NCI-H1048 (cell line): ENCODE measurements at regions not wholly inside any gene's neighbourhood (a gene's known extent, or its start where the extent isn't known, plus 50 kb on each side); places are given as distances from the start of the nearest gene placed in this dataset.

Source experiments
- DNase-seq: peaks from one replicate; lab custom pipeline; 2025; lab: John Stamatoyannopoulos, UW

GRCh38 chr15:95919460-95919859 is 411.0 kb upstream of the NR2F2 start:
- no peak for DNase-seq

GRCh38 chr15:95921404-95921803 is 409.1 kb upstream of the NR2F2 start:
- DNase-seq, result no peak

GRCh38 chr15:95922431-95922830 is 408.1 kb upstream of the NR2F2 start:
- no peak for DNase-seq

GRCh38 chr15:95923792-95924191 is 406.7 kb upstream of the NR2F2 start:
- DNase-seq, result no peak

- DNase-seq, result no peak
Measured at GRCh38 chr15:95928822-95929221, 401.7 kb upstream of the NR2F2 start.

GRCh38 chr15:95929232-95929846 is 401.2 kb upstream of the NR2F2 start:
- DNase-seq, result no peak

- DNase-seq, result no peak
Measured at GRCh38 chr15:95930659-95931375, 399.7 kb upstream of the NR2F2 start.

GRCh38 chr15:95931619-95932018 is 398.9 kb upstream of the NR2F2 start:
- no peak for DNase-seq

- DNase-seq, result no peak
Measured at GRCh38 chr15:95932141-95932540, 398.4 kb upstream of the NR2F2 start.

GRCh38 chr15:95932676-95933075 is 397.8 kb upstream of the NR2F2 start:
- no peak for DNase-seq

- DNase-seq, result no peak
Measured at GRCh38 chr15:95935852-95936251, 394.6 kb upstream of the NR2F2 start.

GRCh38 chr15:95937128-95937528 is 393.4 kb upstream of the NR2F2 start:
- no peak for DNase-seq

GRCh38 chr15:95940431-95940985 is 390.0 kb upstream of the NR2F2 start:
- DNase-seq, result no peak

GRCh38 chr15:95944193-95944592 is 386.3 kb upstream of the NR2F2 start:
- no peak for DNase-seq

GRCh38 chr15:95944661-95945255 is 385.7 kb upstream of the NR2F2 start:
- no peak for DNase-seq

- no peak for DNase-seq
Measured at GRCh38 chr15:95946241-95946640, 384.3 kb upstream of the NR2F2 start.

GRCh38 chr15:95946926-95947325 is 383.6 kb upstream of the NR2F2 start:
- no peak for DNase-seq

- DNase-seq, result no peak
Measured at GRCh38 chr15:95948411-95948810, 382.1 kb upstream of the NR2F2 start.

GRCh38 chr15:95953032-95953431 is 377.5 kb upstream of the NR2F2 start:
- no peak for DNase-seq

- DNase-seq, result no peak
Measured at GRCh38 chr15:95957861-95958260, 372.6 kb upstream of the NR2F2 start.

- no peak for DNase-seq
Measured at GRCh38 chr15:95958382-95958781, 372.1 kb upstream of the NR2F2 start.

GRCh38 chr15:95968856-95969255 is 361.6 kb upstream of the NR2F2 start:
- no peak for DNase-seq

- no peak for DNase-seq
Measured at GRCh38 chr15:95970326-95970725, 360.2 kb upstream of the NR2F2 start.
